GM12878 (cell line): ENCODE measurements at regions not wholly inside any gene's neighbourhood (a gene's known extent, or its start where the extent isn't known, plus 50 kb on each side); places are given as distances from the start of the nearest gene placed in this dataset.
A peak's percentile ranks its signal among the peaks of the same experiment; 100 is the strongest.

ENCODE experiments used
- ATAC-seq: fragments of 200-7000 bp; cut with Tn5 transposase; 3 replicates; pipeline ENCODE4 v1.9.1; 2020; ENCODE audit warnings: mild to moderate bottlenecking, moderate library complexity
- BruUV-seq: library from RNA; stranded (reverse); fragments of 400-500 nt; replicated peaks from 2 replicates; lab custom pipeline; 2021; lab: Mats Ljungman, UMichigan
- CTCF ChIA-PET: fragments of 300-600 bp; sonication (Branson Sonifier 250); formaldehyde crosslinking; extraction: SDS; loops from one replicate; lab custom pipeline; 2021; ENCODE audit warnings: inconsistent platforms; lab: Yijun Ruan, JAX
- POLR2A ChIA-PET: fragments of 350-600 bp; formaldehyde crosslinking; extraction: SDS; loops from one replicate; lab custom pipeline; 2021; ENCODE audit warnings: inconsistent platforms; lab: Charles Lee
- RAD21 ChIA-PET: fragments of 300-600 bp; sonication (Branson Sonifier 250); formaldehyde crosslinking; loops from one replicate; lab custom pipeline; 2023; ENCODE audit warnings: antibody characterized with exemption; ENCODE audit not compliant: unreplicated experiment; lab: Charles Lee
- SMC1A ChIA-PET: fragments of 300-600 bp; sonication (Branson Sonifier 250); formaldehyde crosslinking; loops from one replicate; lab custom pipeline; 2023; ENCODE audit not compliant: unreplicated experiment, uncharacterized antibody; lab: Charles Lee
- DNase-seq: peaks from one replicate; pipeline ENCODE4 v3.0.0-alpha.2; 2011; ENCODE audit warnings: low read depth, low spot score
- FAIRE-seq: peaks from 3 replicates; lab custom pipeline; 2011; peaks lifted over from hg19 to GRCh38; lab: Jason Lieb, UNC
- H2AFZ ChIP-seq: 2 replicates; pipeline ENCODE4 v1.6.0; 2011; ENCODE audit warnings: low read depth, low read length, control low read depth; ENCODE audit not compliant: control insufficient read depth
- H3K27ac ChIP-seq: 2 replicates; pipeline ENCODE4 v1.5.1; 2011; ENCODE audit warnings: control low read depth; ENCODE audit not compliant: control insufficient read depth, insufficient read depth
- H3K27me3 ChIP-seq, 2 experiments: replicated peaks in 1 of 2; 2 replicates each; pipeline versions ENCODE4 v1.6.0 to v1.6.1; 2011; ENCODE audit warnings: low read length in 1 of 2; ENCODE audit not compliant: control insufficient read depth in 2 of 2, insufficient read depth in 2 of 2
- H3K36me3 ChIP-seq, 2 experiments: 2 replicates each; pipeline ENCODE4 v1.5.1; 2011; ENCODE audit warnings: low read length in 1 of 2; ENCODE audit not compliant: control insufficient read depth in 2 of 2, insufficient read depth in 2 of 2
- H3K4me1 ChIP-seq: 2 replicates; pipeline ENCODE4 v1.6.1; 2011; ENCODE audit warnings: mild to moderate bottlenecking, low read length, moderate library complexity, mixed read lengths; ENCODE audit not compliant: control insufficient read depth, insufficient read depth
- H3K4me2 ChIP-seq: 2 replicates; pipeline ENCODE4 v1.6.0; 2011; ENCODE audit warnings: control low read depth; ENCODE audit not compliant: control insufficient read depth, insufficient read depth
- H3K4me3 ChIP-seq: fragments of 200-600 bp; sonication (generic); 2 replicates; pipeline ENCODE4 v1.5.1; 2016
- H3K79me2 ChIP-seq: 2 replicates; pipeline ENCODE4 v1.6.0; 2011; ENCODE audit warnings: low read length; ENCODE audit not compliant: control insufficient read depth, insufficient read depth
- H3K9ac ChIP-seq: 2 replicates; pipeline ENCODE4 v1.8.0; 2011; ENCODE audit warnings: low read length, control low read depth, mixed read lengths; ENCODE audit not compliant: control insufficient read depth, insufficient read depth
- H3K9me3 ChIP-seq: replicated peaks from 3 replicates; pipeline ENCODE4 v1.5.1; 2011; ENCODE audit warnings: mild to moderate bottlenecking, low read length; ENCODE audit not compliant: control insufficient read depth, insufficient read depth
- H4K20me1 ChIP-seq: 2 replicates; pipeline ENCODE4 v1.6.0; 2011; ENCODE audit not compliant: control insufficient read depth, insufficient read depth
- ETV6 ChIP-seq, 2 experiments: fragments of 450-650 bp in 1 of 2; IDR thresholded peaks in 1 of 2; conservative IDR thresholded peaks in 1 of 2; 2 replicates each; pipeline ENCODE4 v1.6.1; 2014; ENCODE audit warnings: antibody characterized with exemption in 1 of 2, borderline replicate concordance in 1 of 2, low read depth in 1 of 2, mild to moderate bottlenecking in 1 of 2, moderate library complexity in 1 of 2
- FOXM1 ChIP-seq: IDR thresholded peaks from 2 replicates; pipeline ENCODE4 v1.6.1; 2012; ENCODE audit warnings: low read depth, mild to moderate bottlenecking, inconsistent platforms, low read length, moderate library complexity
- POLR2A ChIP-seq: IDR thresholded peaks from 2 replicates; pipeline ENCODE4 v1.6.1; 2011; ENCODE audit warnings: low read depth, mild to moderate bottlenecking, low read length
- SPI1 ChIP-seq: IDR thresholded peaks from 2 replicates; pipeline ENCODE4 v1.6.1; 2011; ENCODE audit warnings: low read depth, mild to moderate bottlenecking, low read length, moderate library complexity, borderline replicate concordance; ENCODE audit not compliant: insufficient read depth
- TCF3 ChIP-seq: IDR thresholded peaks from 2 replicates; pipeline ENCODE4 v1.6.1; 2012; ENCODE audit warnings: low read depth, mild to moderate bottlenecking, low read length, borderline replicate concordance; ENCODE audit not compliant: insufficient read depth
- ZNF687 ChIP-seq: fragments of 450-650 bp; IDR thresholded peaks from 2 replicates; pipeline ENCODE4 v1.6.1; 2017; ENCODE audit warnings: mild to moderate bottlenecking, moderate library complexity
- WGBS: methylation state at CpG from one replicate; pipeline ENCODE4 v1.1.6; 2016; ENCODE audit warnings: low lambda C conversion rate; ENCODE audit not compliant: insufficient replicate concordance, insufficient coverage; ENCODE audit errors: missing lambda C conversion rate; 5-methylcytosine and 5-hydroxymethylcytosine counted together
- in situ Hi-C: fragments of 300-500 bp; cut with MboI; formaldehyde crosslinking; loops from 9 replicates; pipeline ENCODE4 v1.14.3; 2018; ENCODE audit warnings: mixed read lengths
- intact Hi-C: fragments of 100-400 bp; cut with micrococcal nuclease; formaldehyde crosslinking; loops from one replicate; pipeline ENCODE4 v1.14.2; 2022; ENCODE audit not compliant: unreplicated experiment

GRCh38 chr1:22259551-22260282 lies 116.8 kb upstream of the WNT4 start (continued):
- no peak for TF ChIP-seq SPI1
- TF ChIP-seq POLR2A, result no peak
- TF ChIP-seq ZNF687, result no peak
- TF ChIP-seq ETV6 (conservative IDR thresholded peaks at IDR 0.05 in 1 of 2, IDR thresholded peaks at IDR 0.05 in 1 of 2; ENCODE audit: borderline replicate concordance in 1 of 2, low read depth in 1 of 2), result no peak

- H3K4me1 ChIP-seq, result no peaks in the 10 kb centered on the region
- ChIA-PET RAD21 (no interaction called here), POLR2A (no interaction called here), SMC1A (no interaction called here)
- in situ Hi-C loops (no loop called here), intact Hi-C loops (no loop called here)
- no peak overlapping the region for H2AFZ ChIP-seq
- H3K9me3 ChIP-seq, result no peaks in the 10 kb centered on the region
- WGBS, result 58% methylated on average over 21 of the region's 21 CpGs
- FAIRE-seq (no peak), ATAC-seq (no peak)
- no peaks in the 10 kb centered on the region; a peak in 2 of 4 replicates for H3K27me3 ChIP-seq
- H3K79me2 ChIP-seq, result no peaks in the 10 kb centered on the region
- no peaks in the 10 kb centered on the region for H4K20me1 ChIP-seq
- H3K27ac ChIP-seq, result no peak overlapping the region
- no peak overlapping the region for H3K4me2 ChIP-seq
- peak; percentile 84; the same call in 1 of the 2 replicates for TF ChIP-seq TCF3
- no peak for TF ChIP-seq FOXM1
- TF ChIP-seq, all 136 proteins: peak for 1
- Histone ChIP-seq H3K9ac (no peak overlapping the region), H3K4me3 (no peak overlapping the region), H3K36me3 (no peaks in the 10 kb centered on the region)
- CTCF ChIA-PET, result no interaction called here
- no TSS peak for BruUV-seq
- DNase-seq, result no peak
Observed at GRCh38 chr1:22260860-22261432, 118.0 kb upstream of the WNT4 start.
